SK-N-MC (cell line): ENCODE measurements at regions not wholly inside any gene's neighbourhood (a gene's known extent, or its start where the extent isn't known, plus 50 kb on each side); places are given as distances from the start of the nearest gene placed in this dataset.

Source experiments
- EZH2 ChIP-seq: fragments of 200-600 bp; sonication (generic); IDR thresholded peaks from one replicate; pipeline ENCODE4 v1.6.1; 2017; ENCODE audit warnings: antibody characterized with exemption
- FOXP2 ChIP-seq: optimal IDR thresholded peaks from 2 replicates; pipeline ENCODE3; 2011; ENCODE audit warnings: mild to moderate bottlenecking, moderate library complexity; ENCODE audit not compliant: insufficient read depth; ENCODE audit errors: extremely low read length, control extremely low read depth
- POLR2AphosphoS5 ChIP-seq: IDR thresholded peaks from 2 replicates; pipeline ENCODE4 v1.6.1; 2012; ENCODE audit warnings: mild to moderate bottlenecking, low read depth, low read length, borderline replicate concordance

DNA sequence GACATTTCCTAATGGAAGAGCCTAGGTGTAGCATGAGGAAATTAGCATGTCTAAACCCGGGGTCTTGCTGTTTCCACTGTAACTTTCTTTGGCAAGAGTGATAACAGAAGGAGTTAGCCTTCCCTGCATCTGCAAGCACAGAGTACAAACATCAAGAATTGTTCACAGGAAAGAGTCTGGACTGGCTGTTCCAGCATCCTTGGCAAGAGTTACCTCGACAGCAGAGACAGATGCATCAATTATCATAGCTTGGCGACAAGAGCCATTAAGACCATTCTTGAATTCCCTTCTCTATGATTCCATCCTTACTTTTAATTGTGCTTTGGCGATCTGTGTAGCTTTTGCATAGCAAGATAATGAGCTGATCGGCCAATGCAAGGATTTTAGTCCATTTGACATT, 82.8 kb upstream of the RALGPS2 start:
- no peak for TF ChIP-seq POLR2AphosphoS5
- no peak for TF ChIP-seq EZH2
- TF ChIP-seq FOXP2, result no peak
